ENCODE measurements at regions not wholly inside any gene's neighbourhood (a gene's known extent, or its start where the extent isn't known, plus 50 kb on each side); places are given as distances from the start of the nearest gene placed in this dataset.

GRCh38 chr6:125414507-125414906, 112.7 kb upstream of the HDDC2 start:
- no peak for TF ChIP-seq CTCF (IDR thresholded peaks at IDR 0.05; ENCODE audit: insufficient read depth, low read length, poor library complexity, severe bottlenecking)
- no peak for TF ChIP-seq EZH2phosphoT487 (conservative IDR thresholded peaks at IDR 0.05; ENCODE audit: low read length)

Data from SU-DHL-6 (cell line).